Raji (cell line): ENCODE measurements at regions not wholly inside any gene's neighbourhood (a gene's known extent, or its start where the extent isn't known, plus 50 kb on each side); places are given as distances from the start of the nearest gene placed in this dataset.

Experiments used
- POLR2A ChIP-seq: IDR thresholded peaks from 2 replicates; pipeline ENCODE4 v1.6.1; 2011; ENCODE audit warnings: low read depth, low read length, control low read depth; ENCODE audit not compliant: insufficient read depth

GRCh38 chr20:51156041-51156982 is 133.4 kb upstream of the KCNG1 start:
- TF ChIP-seq POLR2A, result no peak

GRCh38 chr20:51154708-51155690 is 132.1 kb upstream of the KCNG1 start:
- no peak for TF ChIP-seq POLR2A

- no peak for TF ChIP-seq POLR2A
Observed at GRCh38 chr20:51153867-51154707, 131.2 kb upstream of the KCNG1 start.

GRCh38 chr20:51148941-51149340 is 126.0 kb upstream of the KCNG1 start:
- TF ChIP-seq POLR2A, result no peak

- no peak for TF ChIP-seq POLR2A
Observed at GRCh38 chr20:51144476-51144875, 121.6 kb upstream of the KCNG1 start.

GRCh38 chr20:51143652-51144051 is 120.7 kb upstream of the KCNG1 start:
- no peak for TF ChIP-seq POLR2A

GRCh38 chr20:51142448-51142847 is 119.5 kb upstream of the KCNG1 start:
- no peak for TF ChIP-seq POLR2A

GRCh38 chr20:51140671-51141070 is 117.8 kb upstream of the KCNG1 start:
- no peak for TF ChIP-seq POLR2A

GRCh38 chr20:51139891-51140290 is 117.0 kb upstream of the KCNG1 start:
- no peak for TF ChIP-seq POLR2A

- no peak for TF ChIP-seq POLR2A
Observed at GRCh38 chr20:51138576-51138975, 115.7 kb upstream of the KCNG1 start.

GRCh38 chr20:51137461-51137860 is 114.6 kb upstream of the KCNG1 start:
- no peak for TF ChIP-seq POLR2A

- TF ChIP-seq POLR2A, result no peak
Observed at GRCh38 chr20:51135926-51136715, 113.2 kb upstream of the KCNG1 start.

GRCh38 chr20:51134405-51134804 is 111.5 kb upstream of the KCNG1 start:
- no peak for TF ChIP-seq POLR2A

- TF ChIP-seq POLR2A, result no peak
Observed at GRCh38 chr20:51132279-51132678, 109.4 kb upstream of the KCNG1 start.
